G401.6 (cell line): ENCODE measurements at regions not wholly inside any gene's neighbourhood (a gene's known extent, or its start where the extent isn't known, plus 50 kb on each side); places are given as distances from the start of the nearest gene placed in this dataset.
"Not testable (repeated sequence)": the region's sequence is repeated elsewhere in the genome, so short reads cannot be mapped to it uniquely, and the experiment has no call there.

Experiments used
- FAIRE-seq: peaks from 2 replicates; lab custom pipeline; 2012; peaks lifted over from hg19 to GRCh38; lab: Jason Lieb, UNC

- not testable (repeated sequence) for FAIRE-seq
These were observed 150.2 kb downstream of the SEC14L1 start for GRCh38 chr17:77290759-77291558.

DNA sequence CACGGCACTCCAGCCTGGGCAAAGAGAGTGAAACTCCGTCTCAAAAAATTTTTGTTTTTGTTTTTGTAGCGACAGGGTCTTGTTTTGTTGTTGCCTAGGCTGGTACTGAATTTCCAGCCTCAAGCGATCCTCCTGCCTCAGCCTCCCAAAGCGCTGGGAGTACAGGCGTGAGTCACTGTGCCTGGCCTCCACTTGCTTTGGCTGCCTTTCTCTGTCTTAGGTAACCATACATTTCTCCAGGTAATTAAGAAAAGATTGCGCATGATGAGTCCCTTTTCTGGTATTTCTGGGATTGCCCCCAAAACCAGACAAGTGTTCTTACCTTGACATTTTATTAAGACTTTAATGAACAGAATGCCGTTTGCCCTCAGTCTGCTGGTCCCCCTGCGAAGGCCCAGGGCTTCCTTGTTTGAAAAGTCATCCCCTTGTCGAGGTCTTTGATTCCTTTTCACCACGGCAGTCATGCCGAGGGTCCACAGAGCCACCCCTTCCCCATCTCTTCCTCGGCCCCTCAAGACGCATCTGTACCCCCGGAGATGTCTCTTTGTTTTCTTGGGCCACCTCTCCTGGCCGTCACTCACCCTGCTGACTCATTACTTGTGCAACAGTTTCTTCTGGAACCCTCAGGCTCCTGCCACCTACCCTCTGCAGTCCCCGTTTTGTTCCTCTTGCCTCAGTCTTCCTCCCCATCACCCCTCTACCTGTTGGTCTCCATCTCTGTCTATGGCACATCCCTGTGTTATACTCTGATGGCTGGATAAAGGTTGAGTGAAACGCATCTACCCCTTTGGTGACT, 151.0 kb downstream of the SEC14L1 start:
- no peak for FAIRE-seq

DNA sequence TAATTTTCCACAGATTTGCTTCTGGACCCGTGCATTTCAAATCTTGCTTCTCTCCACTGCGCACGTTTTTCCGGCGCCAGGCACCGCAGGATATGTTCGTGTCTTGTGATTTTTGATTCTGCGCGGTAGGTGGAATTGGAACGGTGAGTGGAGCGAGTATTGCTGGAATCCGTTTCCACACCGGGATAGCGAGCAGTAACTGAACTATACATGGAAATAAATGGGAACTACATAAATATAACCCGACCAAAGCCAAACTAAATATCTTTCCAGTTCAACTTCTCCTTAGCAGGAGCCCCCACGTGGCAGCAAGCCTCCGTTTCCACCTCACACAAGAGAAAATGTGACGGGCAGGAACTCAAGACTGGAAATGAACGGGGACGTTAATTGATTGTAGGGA, 154.0 kb downstream of the SEC14L1 start:
- FAIRE-seq, result no peak

- FAIRE-seq, result no peak
These were observed 154.6 kb downstream of the SEC14L1 start for GRCh38 chr17:77295241-77295853.

DNA sequence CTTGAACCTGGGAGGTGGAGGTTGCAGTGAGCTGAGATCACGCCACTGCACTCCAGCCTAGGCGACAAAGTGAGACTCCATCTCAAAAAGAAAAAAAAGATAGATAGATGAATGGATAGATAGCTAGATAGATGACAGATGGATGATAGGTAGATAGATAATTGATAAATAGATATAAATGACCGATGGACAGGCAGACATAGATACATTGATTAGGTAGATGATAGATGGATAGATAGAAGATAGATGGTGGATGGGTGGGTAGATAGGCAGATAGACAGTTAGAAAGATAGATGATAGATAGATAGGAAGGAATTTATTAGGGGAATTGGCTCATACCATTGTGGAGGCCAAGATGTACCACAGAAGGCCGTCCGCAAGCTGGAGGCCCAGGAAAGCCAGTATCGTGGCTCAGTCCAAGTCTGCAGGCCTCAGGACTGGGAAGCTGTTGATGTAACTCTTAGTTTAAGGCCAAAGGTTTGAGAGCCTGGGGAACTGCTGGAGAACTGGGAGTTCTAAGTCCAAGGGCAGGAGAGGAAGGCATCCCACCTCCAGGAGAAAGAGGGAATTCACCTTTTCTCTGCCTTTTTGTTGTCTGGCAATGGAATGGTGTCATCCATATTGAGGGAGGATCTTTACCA, 156.1 kb downstream of the SEC14L1 start:
- FAIRE-seq, result no peak

- FAIRE-seq, result no peak
These were observed 157.2 kb downstream of the SEC14L1 start for GRCh38 chr17:77297693-77298666.

DNA sequence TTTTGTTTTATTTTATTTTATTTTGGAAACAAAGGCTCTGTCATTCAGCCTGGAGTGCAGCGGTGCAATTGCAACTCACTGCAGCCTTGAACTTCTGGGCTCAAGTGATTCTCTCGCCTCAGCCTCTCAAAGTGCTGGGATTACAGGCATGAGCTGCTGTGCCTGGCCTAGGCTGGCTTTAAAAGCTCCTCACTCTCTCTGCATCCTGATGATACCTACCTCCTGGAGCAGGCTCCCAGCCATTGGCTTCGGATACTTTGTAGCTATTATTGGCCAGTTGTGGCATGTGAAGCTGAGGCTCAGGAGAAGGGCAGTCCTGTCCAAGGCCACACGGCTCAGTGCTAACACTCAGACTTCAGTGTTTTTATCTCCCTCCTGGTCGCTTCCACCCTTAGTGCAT, 158.0 kb downstream of the SEC14L1 start:
- no peak for FAIRE-seq

DNA sequence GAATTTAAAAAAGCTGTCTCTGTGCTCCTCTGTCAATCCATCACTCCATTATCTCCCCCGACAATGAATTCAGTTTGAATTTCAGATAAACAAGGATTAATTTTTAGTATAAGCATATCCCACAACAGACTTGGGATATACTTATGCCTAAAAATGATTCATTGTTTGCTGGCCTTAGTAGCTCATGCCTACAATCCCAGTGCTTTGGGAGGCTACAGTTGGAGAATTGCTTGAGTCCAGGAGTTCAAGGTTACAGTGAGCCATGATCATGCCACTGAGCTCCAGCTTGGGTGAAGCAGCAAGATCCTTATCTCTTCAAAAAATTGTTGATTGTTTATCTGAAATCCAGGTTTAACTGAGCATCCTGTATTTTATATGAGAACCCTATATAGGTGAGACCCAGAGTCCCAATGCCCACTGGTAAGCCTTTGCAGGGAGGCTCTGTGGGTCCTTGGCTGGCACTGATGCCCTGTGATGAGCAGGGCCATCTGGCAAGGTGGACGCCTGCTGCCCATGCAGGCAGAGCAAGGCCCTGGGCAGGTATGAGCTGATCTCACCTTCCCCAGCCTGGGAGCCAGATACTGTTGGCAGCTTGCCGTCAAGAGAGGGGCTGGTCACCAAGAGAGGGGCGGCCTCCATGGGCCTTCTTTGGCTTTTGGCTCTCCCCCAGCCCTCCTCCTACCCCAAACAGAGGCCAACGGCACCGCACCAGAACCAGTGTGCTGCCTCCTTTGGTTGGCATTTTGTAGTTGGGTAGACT, 158.7 kb downstream of the SEC14L1 start:
- FAIRE-seq, result no peak

- FAIRE-seq, result no peak
These were observed 159.4 kb downstream of the SEC14L1 start for GRCh38 chr17:77300016-77300686.

- FAIRE-seq, result no peak
These were observed 161.0 kb downstream of the SEC14L1 start for GRCh38 chr17:77301694-77302266.

DNA sequence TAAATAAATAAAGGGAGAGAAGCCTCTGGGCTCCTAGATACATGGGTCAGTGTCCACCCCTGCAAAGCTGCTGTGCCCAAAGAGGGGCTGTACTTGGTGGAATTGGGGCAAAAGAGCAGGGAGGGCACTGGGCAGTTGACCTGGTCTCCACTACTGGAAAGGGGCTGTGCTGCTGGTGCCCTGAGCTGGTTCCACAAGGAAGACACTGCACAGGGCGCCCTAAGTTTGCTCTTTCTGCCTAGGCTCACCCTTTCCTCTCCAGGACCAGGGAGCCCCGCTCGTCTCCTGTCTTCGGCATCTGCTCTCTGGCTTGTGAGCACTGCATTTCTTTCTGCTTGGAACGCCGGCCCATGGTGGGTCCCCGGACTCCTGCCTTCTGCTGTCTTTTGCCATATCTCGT, 161.9 kb downstream of the SEC14L1 start:
- no peak for FAIRE-seq

GRCh38 chr17:77303620-77304019, 162.9 kb downstream of the SEC14L1 start:
- FAIRE-seq, result no peak

DNA sequence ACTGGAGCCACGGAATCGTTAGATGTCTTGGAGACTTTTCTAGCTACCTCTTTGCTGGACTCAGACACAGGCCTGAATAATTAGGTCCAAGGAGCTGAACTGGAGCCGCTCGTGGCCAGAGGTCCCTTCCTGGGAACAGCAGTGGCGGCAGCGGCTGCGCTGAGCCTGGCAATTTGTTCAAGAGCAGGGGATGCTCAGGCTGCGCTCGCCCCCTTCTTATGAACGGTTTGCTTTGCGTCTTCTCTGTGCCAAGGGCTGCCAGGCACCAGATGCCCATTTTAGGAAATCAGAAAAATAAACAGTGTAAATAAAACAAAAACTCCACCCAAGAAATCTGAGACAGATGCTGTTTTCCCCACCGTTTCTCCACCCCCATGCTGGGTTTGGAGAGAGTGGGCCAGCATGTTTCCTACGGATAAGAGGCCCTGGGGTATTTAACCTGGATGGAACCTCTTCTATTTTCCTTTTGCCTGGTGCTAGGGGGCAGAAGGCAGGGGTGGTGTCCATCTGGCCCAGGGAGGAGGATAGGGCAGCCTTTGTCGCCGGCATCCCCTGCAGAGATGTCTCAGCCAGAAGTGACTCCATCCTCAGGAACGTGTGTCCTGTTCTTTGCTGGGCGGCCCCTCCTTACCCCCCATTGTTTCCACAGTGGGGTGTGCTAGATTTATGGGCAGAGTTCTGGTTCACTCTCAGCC, 163.4 kb downstream of the SEC14L1 start:
- no peak for FAIRE-seq

DNA sequence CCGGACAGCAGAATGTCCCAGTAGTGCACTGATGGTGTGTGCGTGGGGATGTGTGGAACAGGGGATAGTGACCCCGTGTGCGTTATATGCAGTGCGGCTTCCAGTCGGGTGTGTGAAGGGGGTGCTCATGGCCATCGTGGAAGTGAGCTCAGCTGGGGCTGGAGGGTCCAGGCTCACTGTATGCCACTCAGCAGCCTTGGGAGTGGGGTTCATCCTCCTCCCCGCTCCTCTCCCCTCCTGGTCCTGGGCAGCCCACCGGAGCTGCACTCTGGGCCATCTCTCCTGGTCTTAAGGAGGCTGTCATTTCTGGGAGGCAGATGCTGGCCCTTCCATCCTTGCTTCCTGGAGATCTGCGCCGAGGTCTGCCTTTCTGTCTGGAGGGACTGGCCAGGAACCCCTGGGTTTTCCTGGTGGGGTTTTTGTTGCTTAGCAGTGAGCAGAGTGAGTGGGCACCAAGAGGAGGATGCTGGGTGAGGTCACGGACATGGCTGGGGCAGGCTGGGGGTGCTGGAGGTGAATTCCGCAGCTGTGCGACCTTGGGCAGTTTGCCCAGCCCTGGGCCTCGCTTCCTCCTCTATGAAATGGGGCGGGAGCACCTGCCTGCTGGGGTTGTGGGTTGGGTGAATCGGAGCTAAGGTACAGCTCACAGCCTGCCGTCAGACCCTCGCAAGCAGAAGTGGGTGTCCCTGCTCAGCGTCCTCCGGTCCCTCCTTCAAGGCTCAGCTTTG, 164.1 kb downstream of the SEC14L1 start:
- no peak for FAIRE-seq

- no peak for FAIRE-seq
These were observed 165.4 kb downstream of the SEC14L1 start for GRCh38 chr17:77306048-77306789.

DNA sequence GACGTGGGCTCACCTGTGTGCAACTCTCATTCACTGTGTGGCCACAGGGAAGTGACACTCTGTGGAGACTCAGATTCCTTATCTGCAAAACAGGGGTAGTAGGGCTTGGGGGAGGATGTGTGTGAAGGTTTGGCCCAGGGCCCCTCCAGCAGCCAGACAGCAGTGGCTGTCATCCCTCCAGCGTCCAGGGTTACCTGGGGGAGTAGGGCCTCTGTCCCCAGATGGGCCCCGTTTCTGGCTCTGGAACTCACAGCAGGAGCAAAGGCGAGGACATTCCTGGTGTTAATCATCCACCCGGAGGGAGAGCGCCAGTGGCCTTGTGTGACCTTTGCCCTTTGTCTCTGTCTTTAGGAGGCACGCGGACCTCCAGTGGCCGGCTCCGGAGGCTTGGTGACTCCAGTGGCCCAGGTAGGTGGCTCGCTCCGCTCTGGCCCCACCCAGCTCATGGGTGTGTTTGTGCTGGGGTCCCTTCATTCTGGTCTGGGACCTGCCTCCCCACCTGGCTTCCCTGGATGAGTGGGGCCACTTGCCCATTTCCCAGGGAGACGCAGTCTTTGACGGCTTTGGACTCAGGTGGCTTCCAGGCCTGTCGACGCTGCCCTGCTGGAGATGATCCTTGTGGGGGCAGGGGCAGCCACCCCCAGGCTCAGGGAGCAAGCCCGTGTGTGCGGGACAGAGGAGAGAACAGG, 166.2 kb downstream of the SEC14L1 start:
- no peak for FAIRE-seq
